ENCODE measurements at regions not wholly inside any gene's neighbourhood (a gene's known extent, or its start where the extent isn't known, plus 50 kb on each side); places are given as distances from the start of the nearest gene placed in this dataset.
A peak's percentile ranks its signal among the peaks of the same experiment; 100 is the strongest.

DNA sequence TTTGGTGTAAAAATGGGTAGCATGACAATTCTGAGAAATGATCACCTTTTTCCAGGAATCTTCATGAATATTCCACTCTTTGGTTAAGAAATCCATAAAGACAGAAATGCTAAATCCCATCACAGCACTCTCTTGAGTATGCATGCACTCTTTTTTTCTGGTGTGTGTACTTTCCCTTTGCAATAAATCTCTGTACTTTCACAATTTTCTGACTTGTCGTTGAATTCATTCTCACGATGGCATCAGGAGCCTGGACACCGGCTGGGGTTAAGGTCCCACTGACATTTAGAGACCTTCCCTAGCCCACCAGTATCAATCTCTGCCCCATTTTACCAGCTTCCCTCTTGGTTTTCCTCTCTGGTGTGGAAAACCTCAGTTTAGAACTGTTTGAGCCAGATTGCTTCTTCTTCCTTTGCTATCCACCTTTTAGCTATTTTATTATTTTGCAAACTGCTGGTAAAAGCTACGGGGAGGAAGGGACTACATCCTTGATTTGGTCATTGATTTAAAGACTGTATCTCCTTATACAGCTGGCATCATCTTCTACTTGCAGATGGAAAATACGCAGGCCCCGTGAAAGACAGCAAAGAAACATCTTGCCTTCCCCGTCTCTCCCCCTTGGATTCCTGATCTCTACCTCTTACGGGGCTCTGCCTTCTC is 59.9 kb upstream of the ZFR start:
- peak; percentile 21 for DNase-seq (ENCODE audit: low read depth)
- no peak overlapping the region for H3K4me3 ChIP-seq (ENCODE audit: low read length)
- TF ChIP-seq, protein P1, sequence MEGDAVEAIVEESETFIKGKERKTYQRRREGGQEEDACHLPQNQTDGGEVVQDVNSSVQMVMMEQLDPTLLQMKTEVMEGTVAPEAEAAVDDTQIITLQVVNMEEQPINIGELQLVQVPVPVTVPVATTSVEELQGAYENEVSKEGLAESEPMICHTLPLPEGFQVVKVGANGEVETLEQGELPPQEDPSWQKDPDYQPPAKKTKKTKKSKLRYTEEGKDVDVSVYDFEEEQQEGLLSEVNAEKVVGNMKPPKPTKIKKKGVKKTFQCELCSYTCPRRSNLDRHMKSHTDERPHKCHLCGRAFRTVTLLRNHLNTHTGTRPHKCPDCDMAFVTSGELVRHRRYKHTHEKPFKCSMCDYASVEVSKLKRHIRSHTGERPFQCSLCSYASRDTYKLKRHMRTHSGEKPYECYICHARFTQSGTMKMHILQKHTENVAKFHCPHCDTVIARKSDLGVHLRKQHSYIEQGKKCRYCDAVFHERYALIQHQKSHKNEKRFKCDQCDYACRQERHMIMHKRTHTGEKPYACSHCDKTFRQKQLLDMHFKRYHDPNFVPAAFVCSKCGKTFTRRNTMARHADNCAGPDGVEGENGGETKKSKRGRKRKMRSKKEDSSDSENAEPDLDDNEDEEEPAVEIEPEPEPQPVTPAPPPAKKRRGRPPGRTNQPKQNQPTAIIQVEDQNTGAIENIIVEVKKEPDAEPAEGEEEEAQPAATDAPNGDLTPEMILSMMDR (conservative IDR thresholded peaks at IDR 0.05; ENCODE audit: low read length) = no peak

DNA sequence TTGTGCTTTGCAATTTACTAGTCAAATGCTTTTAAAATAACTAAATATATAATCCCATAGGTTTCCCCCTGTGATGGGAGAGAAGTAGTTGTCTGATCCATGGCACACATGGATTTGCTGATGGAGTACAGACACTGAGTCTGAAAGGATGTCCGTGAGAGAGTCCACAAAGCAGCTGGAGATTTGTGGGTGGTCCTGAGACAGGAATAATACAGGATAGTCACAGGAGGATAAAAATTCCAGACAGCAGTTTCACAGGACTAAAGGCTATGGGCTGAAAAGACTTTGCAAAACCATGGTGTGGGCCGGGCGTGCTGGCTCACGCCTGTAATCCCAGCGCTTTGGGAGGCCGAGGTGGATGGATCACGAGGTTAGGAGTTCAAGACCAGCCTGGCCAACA is 58.7 kb upstream of the ZFR start:
- no peak overlapping the region for H3K4me3 ChIP-seq (ENCODE audit: low read length)
- DNase-seq (ENCODE audit: low read depth) = no peak
- TF ChIP-seq, protein P1 (conservative IDR thresholded peaks at IDR 0.05; ENCODE audit: low read length) = no peak

DNA sequence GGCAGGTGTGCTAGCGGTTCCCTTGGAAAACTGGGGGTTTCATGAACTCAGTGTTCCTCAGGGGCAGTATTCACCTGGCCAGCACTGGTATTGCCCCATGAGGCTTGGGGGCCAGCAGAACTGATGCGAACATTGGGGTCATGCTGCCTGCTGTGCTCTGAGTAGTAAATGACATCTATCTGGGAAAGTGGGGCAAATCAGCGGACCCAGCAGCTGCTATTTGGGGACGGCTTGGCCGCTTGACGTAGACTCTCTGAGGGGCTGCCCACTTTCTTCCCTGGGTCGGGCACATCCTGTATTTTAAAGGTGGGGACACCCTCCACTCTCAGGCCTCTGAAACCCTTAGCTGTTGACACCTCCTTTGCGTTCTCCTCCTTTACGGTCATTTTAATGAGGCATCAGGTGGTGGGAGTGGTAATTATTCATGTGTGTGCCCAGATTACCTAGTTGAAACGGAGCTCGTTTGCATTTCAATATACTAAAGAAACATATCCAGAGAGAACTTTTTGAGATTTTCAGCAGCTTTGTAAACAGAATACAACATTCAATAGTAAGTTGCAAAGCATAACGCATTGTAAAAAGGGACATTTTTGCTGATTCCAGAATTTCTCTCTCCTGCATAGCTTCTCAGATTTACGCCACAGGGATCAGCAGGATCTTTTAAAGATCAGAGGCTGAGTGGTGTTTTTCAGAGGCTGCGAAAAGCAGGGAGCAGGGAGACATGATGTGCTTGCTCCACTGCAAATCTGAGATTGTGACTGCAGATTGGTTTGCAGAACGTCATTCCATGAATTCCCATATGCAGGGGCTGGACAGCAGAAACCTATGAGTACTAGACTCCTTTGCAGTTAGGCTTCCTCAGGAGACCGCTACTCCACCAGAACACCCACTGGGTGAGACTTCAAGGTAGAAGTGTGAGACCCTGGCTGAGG is 56.8 kb upstream of the ZFR start:
- TF ChIP-seq, protein P1 (conservative IDR thresholded peaks at IDR 0.05; ENCODE audit: low read length) = no peak
- H3K4me3 ChIP-seq (ENCODE audit: low read length) = no peak overlapping the region
- no peak for DNase-seq (ENCODE audit: low read depth)

DNA sequence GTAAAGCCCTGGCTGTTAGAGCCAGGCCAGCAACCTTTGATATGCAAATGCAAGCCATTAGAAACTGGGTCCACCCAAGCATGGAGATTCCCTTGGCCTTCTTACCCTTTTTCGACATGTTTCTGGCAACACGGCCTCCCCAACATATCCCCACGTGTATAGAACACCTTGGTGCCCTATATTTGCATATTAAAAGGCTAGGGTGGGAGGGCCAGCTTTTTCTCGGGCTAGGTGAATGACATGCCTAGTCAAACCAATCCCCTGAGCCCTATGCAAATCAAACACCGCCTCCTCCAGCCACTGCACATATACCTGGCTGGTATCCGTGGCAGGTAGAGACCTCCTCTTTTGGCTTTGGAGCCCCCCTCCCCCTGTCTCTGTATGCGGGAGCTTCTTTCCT is 55.6 kb upstream of the ZFR start:
- H3K4me3 ChIP-seq (ENCODE audit: low read length) = no peak overlapping the region
- DNase-seq (ENCODE audit: low read depth) = no peak
- TF ChIP-seq, protein P1 (conservative IDR thresholded peaks at IDR 0.05; ENCODE audit: low read length) = no peak

DNA sequence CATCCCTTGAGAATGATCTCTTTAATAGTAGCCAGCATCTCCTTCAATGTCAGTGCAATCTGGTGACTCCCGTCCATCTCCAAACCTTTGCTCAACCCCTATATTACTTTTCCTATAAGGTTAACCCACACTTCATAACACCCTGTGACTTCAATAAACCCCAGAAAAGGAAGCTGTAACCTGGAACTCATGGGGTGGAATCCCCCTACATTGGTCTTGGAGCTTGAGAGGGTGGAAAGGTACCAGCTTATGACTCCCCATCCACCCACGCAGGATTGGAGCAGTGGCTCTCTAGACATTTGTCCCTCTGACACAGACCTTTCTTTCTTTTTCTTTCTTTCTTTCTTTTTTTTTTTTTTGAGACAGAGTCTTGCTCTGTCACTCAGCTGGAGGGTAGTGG is 54.7 kb upstream of the ZFR start:
- no peak overlapping the region for H3K4me3 ChIP-seq (ENCODE audit: low read length)
- TF ChIP-seq, protein P1 (conservative IDR thresholded peaks at IDR 0.05; ENCODE audit: low read length) = no peak
- no peak for DNase-seq (ENCODE audit: low read depth)

DNA sequence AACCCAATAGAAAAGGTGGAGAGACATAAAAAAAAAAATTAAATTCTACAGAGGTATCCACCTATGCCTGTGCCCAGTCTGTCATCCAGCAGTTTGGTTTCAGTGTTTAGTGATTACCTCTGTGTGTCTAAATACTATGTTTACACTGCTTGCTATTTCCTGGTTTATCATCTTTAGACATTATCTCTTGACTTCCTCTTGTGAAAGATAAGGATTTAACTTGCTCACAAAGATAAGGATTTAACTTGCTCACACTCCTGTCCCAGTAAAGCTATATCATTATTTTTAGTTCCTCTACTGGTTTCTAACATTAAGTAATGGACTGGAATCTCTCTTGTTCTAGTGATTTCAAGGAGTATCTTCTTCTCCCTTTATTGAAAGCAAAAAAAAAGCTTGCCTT is 53.9 kb upstream of the ZFR start:
- no peak for DNase-seq (ENCODE audit: low read depth)
- TF ChIP-seq, protein P1 (conservative IDR thresholded peaks at IDR 0.05; ENCODE audit: low read length) = no peak
- no peak overlapping the region for H3K4me3 ChIP-seq (ENCODE audit: low read length)

DNA sequence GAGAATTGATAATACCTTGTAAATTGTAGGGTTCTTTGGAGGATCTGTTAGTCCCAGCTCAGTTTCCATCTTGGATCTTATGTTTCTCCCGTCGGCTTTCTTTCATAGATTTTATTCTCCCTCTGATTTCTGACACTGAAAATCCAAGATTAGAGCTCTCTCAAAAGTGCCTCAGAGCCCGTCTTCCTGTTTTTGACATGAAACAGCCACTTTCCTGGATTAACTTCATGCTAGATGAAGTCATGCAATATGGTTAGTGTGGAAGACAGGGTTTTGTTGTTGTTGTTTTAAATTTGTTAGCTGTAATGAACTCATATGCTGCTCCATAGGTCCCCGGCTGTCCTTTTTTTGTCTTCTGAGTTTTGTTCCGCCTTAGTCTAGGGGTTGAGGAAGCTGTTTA is 51.6 kb upstream of the ZFR start:
- TF ChIP-seq, protein P1 (conservative IDR thresholded peaks at IDR 0.05; ENCODE audit: low read length) = no peak
- DNase-seq (ENCODE audit: low read depth) = no peak
- no peak overlapping the region for H3K4me3 ChIP-seq (ENCODE audit: low read length)

All from AG10803 (cell line).